K562 (cell line): ENCODE measurements at regions not wholly inside any gene's neighbourhood (a gene's known extent, or its start where the extent isn't known, plus 50 kb on each side); places are given as distances from the start of the nearest gene placed in this dataset.

Experiments used
- ATAC-seq: fragments of 200-7000 bp; cut with Tn5 transposase; 3 replicates; pipeline ENCODE4 v1.9.1; 2020; ENCODE audit warnings: moderate library complexity
- BruUV-seq: library from RNA; stranded (reverse); fragments of 400-500 nt; replicated peaks from 2 replicates; lab custom pipeline; 2021; lab: Mats Ljungman, UMichigan
- CTCF ChIA-PET: fragments of 300-600 bp; formaldehyde crosslinking; extraction: SDS; loops from one replicate; lab custom pipeline; 2021; ENCODE audit warnings: low intra/inter-chr PET ratio; lab: Yijun Ruan, JAX
- POLR2A ChIA-PET: fragments of 300-600, 350-650 bp; sonication (Branson Sonifier 250); formaldehyde crosslinking; extraction: SDS; loops from one replicate; lab custom pipeline; 2021; ENCODE audit warnings: antibody characterized with exemption, inconsistent platforms; lab: Yijun Ruan, JAX
- DNase-seq, 4 experiments: peaks; one replicate each; pipeline versions ENCODE4 v3.0.0 to v3.0.0-alpha.2; 2011 to 2018; ENCODE audit warnings: low spot score in 3 of 4, mixed read lengths in 3 of 4; ENCODE audit errors: extremely low read depth in 1 of 4
- FAIRE-seq: peaks from 2 replicates; lab custom pipeline; 2011; peaks lifted over from hg19 to GRCh38; lab: Jason Lieb, UNC
- H2AFZ ChIP-seq: 2 replicates; pipeline ENCODE4 v1.6.0; 2011; ENCODE audit warnings: low read depth, low read length, control low read depth, inconsistent platforms
- H3K27ac ChIP-seq: fragments of 200-600 bp; 3 replicates; pipeline ENCODE4 v1.8.0; 2011; ENCODE audit warnings: low read depth, mild to moderate bottlenecking, control low read depth, inconsistent platforms, low read length, moderate library complexity, mixed read lengths; ENCODE audit errors: extremely low read depth
- H3K27me3 ChIP-seq, 2 experiments: fragments of 300-600 bp in 1 of 2; 2 replicates in 1 of 2; 3 replicates in 1 of 2; pipeline versions ENCODE4 v1.6.0 to v1.8.0; 2011; ENCODE audit warnings: inconsistent platforms in 2 of 2, low read length in 2 of 2, mild to moderate bottlenecking in 1 of 2, mixed read lengths in 1 of 2, moderate library complexity in 1 of 2; ENCODE audit not compliant: control insufficient read depth in 2 of 2, insufficient read depth in 2 of 2
- H3K36me3 ChIP-seq: fragments of 300-600 bp; 3 replicates; pipeline ENCODE4 v1.8.0; 2011; ENCODE audit warnings: mild to moderate bottlenecking, low read length, inconsistent platforms; ENCODE audit not compliant: control insufficient read depth, insufficient read depth
- H3K4me1 ChIP-seq, 2 experiments: fragments of 200-600 bp in 1 of 2; replicated peaks in 1 of 2; 2 replicates in 1 of 2; 3 replicates in 1 of 2; pipeline versions ENCODE4 v1.5.1 to v1.8.0; 2011; ENCODE audit warnings: inconsistent platforms in 2 of 2, low read length in 2 of 2, mild to moderate bottlenecking in 1 of 2, mixed read lengths in 1 of 2, moderate library complexity in 1 of 2; ENCODE audit not compliant: control insufficient read depth in 2 of 2, insufficient read depth in 2 of 2
- H3K4me2 ChIP-seq: 2 replicates; pipeline ENCODE4 v1.6.1; 2011; ENCODE audit warnings: low read length, control low read depth, inconsistent platforms, mixed read lengths; ENCODE audit not compliant: insufficient read depth
- H3K4me3 ChIP-seq: fragments of 200-600 bp; sonication (generic), shearing (Covaris generic); 2 replicates; pipeline ENCODE4 v1.5.1; 2016; ENCODE audit warnings: control low read depth, inconsistent platforms
- H3K79me2 ChIP-seq: fragments of 200-600 bp; 3 replicates; pipeline ENCODE4 v1.8.0; 2011; ENCODE audit warnings: low read length, inconsistent platforms; ENCODE audit not compliant: control insufficient read depth, insufficient read depth
- H3K9ac ChIP-seq, 2 experiments: 2 replicates each; pipeline versions ENCODE4 v1.6.0 to v1.6.1; 2011; ENCODE audit warnings: low read depth in 2 of 2, low read length in 2 of 2, control low read depth in 1 of 2, inconsistent platforms in 1 of 2, mild to moderate bottlenecking in 1 of 2, mixed read lengths in 1 of 2; ENCODE audit not compliant: insufficient read depth in 1 of 2
- H3K9me1 ChIP-seq: one replicate; pipeline ENCODE4 v1.6.0; 2011; ENCODE audit warnings: inconsistent platforms, mild to moderate bottlenecking, low read length, moderate library complexity; ENCODE audit not compliant: control insufficient read depth, insufficient read depth
- H3K9me3 ChIP-seq: replicated peaks from 2 replicates; pipeline ENCODE4 v1.5.1; 2011; ENCODE audit warnings: low read depth, low read length, inconsistent platforms; ENCODE audit not compliant: control insufficient read depth, insufficient read depth
- H4K20me1 ChIP-seq: replicated peaks from 2 replicates; pipeline ENCODE4 v1.6.1; 2011; ENCODE audit warnings: low read length, inconsistent platforms, mixed read lengths; ENCODE audit not compliant: control insufficient read depth, insufficient read depth
- ATF1 ChIP-seq, 2 experiments: fragments of 450-650 bp in 1 of 2; IDR thresholded peaks; 2 replicates each; pipeline ENCODE4 v1.6.1; 2016; ENCODE audit warnings: missing compliant biosample characterization in 1 of 2, missing genetic modification characterization in 1 of 2
- ZNF589 ChIP-seq: fragments of 200-800 bp; sonication (Bioruptor generic); IDR thresholded peaks from 2 replicates; pipeline ENCODE4 v1.6.1; 2016; ENCODE audit warnings: low read depth, missing genetic modification characterization, missing compliant biosample characterization
- WGBS: fragments of 100-300 bp; shearing (Covaris generic); methylation state at CpG from one replicate; pipeline ENCODE4 v1.1.6; 2016; ENCODE audit warnings: low coverage, mixed read lengths; ENCODE audit not compliant: insufficient coverage; ENCODE audit errors: missing lambda C conversion rate; 5-methylcytosine and 5-hydroxymethylcytosine counted together
- in situ Hi-C: fragments of 300-500 bp; cut with MboI; formaldehyde crosslinking; loops from 4 replicates; pipeline ENCODE4 v1.15.0; 2018; ENCODE audit warnings: inconsistent platforms, mixed read lengths
- intact Hi-C: fragments of 100-400 bp; cut with micrococcal nuclease; formaldehyde crosslinking; loops from 2 replicates; pipeline ENCODE4 v1.14.2; 2022
- TF ChIP-seq, protein P1 (sequence below): fragments of 250-450 bp; sonication (Bioruptor Pico); IDR thresholded peaks from 2 replicates; pipeline ENCODE4 v1.4.0; 2020

DNA sequence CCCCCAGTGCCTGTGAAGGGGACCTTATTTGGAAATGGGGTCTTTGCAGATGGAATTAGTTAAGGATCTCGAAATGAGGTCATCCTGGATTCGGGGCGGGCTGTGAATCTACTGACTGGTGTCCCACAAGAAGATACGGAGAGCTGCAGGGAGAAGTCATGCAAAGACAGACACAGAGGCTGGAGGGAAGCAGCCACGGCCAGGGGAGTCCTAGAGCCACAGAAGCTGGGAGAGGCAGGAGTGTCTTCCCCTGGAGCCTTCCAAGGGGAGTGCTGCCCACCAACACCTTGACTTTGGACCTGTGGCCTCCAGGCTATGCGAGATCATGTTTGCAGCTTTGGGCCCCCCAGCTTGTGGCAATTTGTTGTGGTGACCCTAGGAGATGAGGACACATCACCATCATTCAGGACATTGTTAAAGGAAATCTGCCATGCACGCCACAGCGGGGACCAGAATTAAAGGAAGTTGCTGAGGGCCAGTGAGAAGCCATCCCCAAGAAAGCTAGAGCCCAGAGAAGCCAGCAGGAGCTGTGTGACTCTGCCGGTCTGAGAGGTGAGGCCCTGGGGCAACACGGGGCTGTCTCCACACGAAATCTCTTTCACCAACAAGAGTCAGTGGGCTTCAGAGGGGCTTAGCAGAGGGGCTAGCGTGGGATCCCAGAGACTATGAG lies 434.7 kb downstream of the BRD1 start (continued):
- TF ChIP-seq ATF1 (CRISPR knock-in tag; IDR thresholded peaks at IDR 0.05) = no peak
- TF ChIP-seq ATF1 (tag; IDR thresholded peaks at IDR 0.05) = no peak
- TF ChIP-seq ZNF589 = no peak

DNA sequence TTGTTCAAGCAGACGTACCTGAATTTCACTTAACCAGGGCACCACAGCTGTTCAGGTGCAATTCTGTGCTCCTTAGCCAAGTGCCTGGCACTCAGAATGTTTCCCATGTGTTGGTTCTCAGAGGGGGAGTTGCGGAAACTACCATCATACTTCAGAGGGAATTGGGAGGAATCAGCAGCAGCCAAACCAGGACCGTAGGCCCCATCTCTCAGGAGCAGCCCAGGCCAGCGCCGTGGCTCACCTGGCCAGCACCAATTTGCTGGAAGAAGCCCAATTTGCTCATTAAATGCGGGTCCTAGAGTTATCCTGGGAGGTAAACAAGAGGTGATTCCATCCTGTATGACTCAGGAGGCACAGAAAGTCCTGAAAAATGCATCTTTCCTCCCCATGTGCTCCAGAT lies 435.4 kb downstream of the BRD1 start:
- DNase-seq (no peak), ATAC-seq (no peak), FAIRE-seq (no peak)
- in situ Hi-C loops (no loop called here), intact Hi-C loops (no loop called here)
- no peak overlapping the region for H3K4me2 ChIP-seq
- no peak overlapping the region for H3K4me3 ChIP-seq
- no TSS peak for BruUV-seq
- no peaks in the 10 kb centered on the region for H3K4me1 ChIP-seq
- no peaks in the 10 kb centered on the region for H3K9me1 ChIP-seq
- peaks cover 9 to 44% of the 10 kb centered on the region in 2 experiments for H3K27me3 ChIP-seq
- CTCF ChIA-PET = no interaction called here
- H2AFZ ChIP-seq = no peak overlapping the region
- no peaks in the 10 kb centered on the region for H3K79me2 ChIP-seq
- no peaks in the 10 kb centered on the region for H3K9me3 ChIP-seq
- H3K27ac ChIP-seq = no peak overlapping the region
- TF ChIP-seq, protein P1, sequence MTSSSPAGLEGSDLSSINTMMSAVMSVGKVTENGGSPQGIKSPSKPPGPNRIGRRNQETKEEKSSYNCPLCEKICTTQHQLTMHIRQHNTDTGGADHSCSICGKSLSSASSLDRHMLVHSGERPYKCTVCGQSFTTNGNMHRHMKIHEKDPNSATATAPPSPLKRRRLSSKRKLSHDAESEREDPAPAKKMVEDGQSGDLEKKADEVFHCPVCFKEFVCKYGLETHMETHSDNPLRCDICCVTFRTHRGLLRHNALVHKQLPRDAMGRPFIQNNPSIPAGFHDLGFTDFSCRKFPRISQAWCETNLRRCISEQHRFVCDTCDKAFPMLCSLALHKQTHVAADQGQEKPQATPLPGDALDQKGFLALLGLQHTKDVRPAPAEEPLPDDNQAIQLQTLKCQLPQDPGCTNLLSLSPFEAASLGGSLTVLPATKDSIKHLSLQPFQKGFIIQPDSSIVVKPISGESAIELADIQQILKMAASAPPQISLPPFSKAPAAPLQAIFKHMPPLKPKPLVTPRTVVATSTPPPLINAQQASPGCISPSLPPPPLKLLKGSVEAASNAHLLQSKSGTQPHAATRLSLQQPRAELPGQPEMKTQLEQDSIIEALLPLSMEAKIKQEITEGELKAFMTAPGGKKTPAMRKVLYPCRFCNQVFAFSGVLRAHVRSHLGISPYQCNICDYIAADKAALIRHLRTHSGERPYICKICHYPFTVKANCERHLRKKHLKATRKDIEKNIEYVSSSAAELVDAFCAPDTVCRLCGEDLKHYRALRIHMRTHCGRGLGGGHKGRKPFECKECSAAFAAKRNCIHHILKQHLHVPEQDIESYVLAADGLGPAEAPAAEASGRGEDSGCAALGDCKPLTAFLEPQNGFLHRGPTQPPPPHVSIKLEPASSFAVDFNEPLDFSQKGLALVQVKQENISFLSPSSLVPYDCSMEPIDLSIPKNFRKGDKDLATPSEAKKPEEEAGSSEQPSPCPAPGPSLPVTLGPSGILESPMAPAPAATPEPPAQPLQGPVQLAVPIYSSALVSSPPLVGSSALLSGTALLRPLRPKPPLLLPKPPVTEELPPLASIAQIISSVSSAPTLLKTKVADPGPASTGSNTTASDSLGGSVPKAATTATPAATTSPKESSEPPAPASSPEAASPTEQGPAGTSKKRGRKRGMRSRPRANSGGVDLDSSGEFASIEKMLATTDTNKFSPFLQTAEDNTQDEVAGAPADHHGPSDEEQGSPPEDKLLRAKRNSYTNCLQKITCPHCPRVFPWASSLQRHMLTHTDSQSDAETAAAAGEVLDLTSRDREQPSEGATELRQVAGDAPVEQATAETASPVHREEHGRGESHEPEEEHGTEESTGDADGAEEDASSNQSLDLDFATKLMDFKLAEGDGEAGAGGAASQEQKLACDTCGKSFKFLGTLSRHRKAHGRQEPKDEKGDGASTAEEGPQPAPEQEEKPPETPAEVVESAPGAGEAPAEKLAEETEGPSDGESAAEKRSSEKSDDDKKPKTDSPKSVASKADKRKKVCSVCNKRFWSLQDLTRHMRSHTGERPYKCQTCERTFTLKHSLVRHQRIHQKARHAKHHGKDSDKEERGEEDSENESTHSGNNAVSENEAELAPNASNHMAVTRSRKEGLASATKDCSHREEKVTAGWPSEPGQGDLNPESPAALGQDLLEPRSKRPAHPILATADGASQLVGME (CRISPR knock-in tag) = no peak
- POLR2A ChIA-PET = interaction anchor here (0.6 to 0.9 kb wide), 2 partner anchors 13 to 25 kb away, joined by 3 to 4 read pairs; no protein-coding TSS in a partner anchor
- 3% methylated on average over 6 of the region's 6 CpGs for WGBS
- H3K9ac ChIP-seq = no peak overlapping the region
- H3K36me3 ChIP-seq = no peaks in the 10 kb centered on the region
- no peaks in the 10 kb centered on the region for H4K20me1 ChIP-seq
